ENCODE measurements at regions not wholly inside any gene's neighbourhood (a gene's known extent, or its start where the extent isn't known, plus 50 kb on each side); places are given as distances from the start of the nearest gene placed in this dataset.
"Not testable (repeated sequence)": the region's sequence is repeated elsewhere in the genome, so short reads cannot be mapped to it uniquely, and the experiment has no call there.

GRCh38 chr5:162796507-162796906 lies 640.9 kb upstream of the CCNG1 start:
- no peak for DNase-seq (ENCODE audit: low read depth in 2 of 2)

GRCh38 chr5:162800301-162800700 lies 637.1 kb upstream of the CCNG1 start:
- DNase-seq (ENCODE audit: low read depth in 2 of 2), result no peak

GRCh38 chr5:162801235-162801634 lies 636.2 kb upstream of the CCNG1 start:
- DNase-seq (ENCODE audit: low read depth in 2 of 2), result no peak

GRCh38 chr5:162806195-162806594 lies 631.2 kb upstream of the CCNG1 start:
- DNase-seq (ENCODE audit: low read depth in 2 of 2), result no peak

GRCh38 chr5:162811071-162811470 lies 626.3 kb upstream of the CCNG1 start:
- DNase-seq (ENCODE audit: low read depth in 2 of 2), result no peak

GRCh38 chr5:162816816-162817215 lies 620.6 kb upstream of the CCNG1 start:
- no peak for DNase-seq (ENCODE audit: low read depth in 2 of 2)

- DNase-seq (ENCODE audit: low read depth in 2 of 2), result no peak
Measured at GRCh38 chr5:162817364-162817763, 620.0 kb upstream of the CCNG1 start.

GRCh38 chr5:162821664-162822063 lies 615.7 kb upstream of the CCNG1 start:
- not testable (repeated sequence) for DNase-seq (ENCODE audit: low read depth in 2 of 2)

- no peak for DNase-seq (ENCODE audit: low read depth in 2 of 2)
Measured at GRCh38 chr5:162824360-162824759, 613.0 kb upstream of the CCNG1 start.

GRCh38 chr5:162837155-162837554 lies 600.2 kb upstream of the CCNG1 start:
- DNase-seq (ENCODE audit: low read depth in 2 of 2), result no peak

- no peak for DNase-seq (ENCODE audit: low read depth in 2 of 2)
Measured at GRCh38 chr5:162842727-162843126, 594.7 kb upstream of the CCNG1 start.

- no peak for DNase-seq (ENCODE audit: low read depth in 2 of 2)
Measured at GRCh38 chr5:162852134-162852533, 585.3 kb upstream of the CCNG1 start.

- DNase-seq (ENCODE audit: low read depth in 2 of 2), result no peak
Measured at GRCh38 chr5:162858770-162859169, 578.6 kb upstream of the CCNG1 start.

- DNase-seq (ENCODE audit: low read depth in 2 of 2), result no peak
Measured at GRCh38 chr5:162870966-162871365, 566.4 kb upstream of the CCNG1 start.

- DNase-seq (ENCODE audit: low read depth in 2 of 2), result no peak
Measured at GRCh38 chr5:162882629-162883028, 554.8 kb upstream of the CCNG1 start.

GRCh38 chr5:162886717-162887116 lies 550.7 kb upstream of the CCNG1 start:
- DNase-seq (ENCODE audit: low read depth in 2 of 2), result no peak

GRCh38 chr5:162888268-162888667 lies 549.1 kb upstream of the CCNG1 start:
- no peak for DNase-seq (ENCODE audit: low read depth in 2 of 2)

- DNase-seq (ENCODE audit: low read depth in 2 of 2), result no peak
Measured at GRCh38 chr5:162911873-162912272, 525.5 kb upstream of the CCNG1 start.

- DNase-seq (ENCODE audit: low read depth in 2 of 2), result no peak
Measured at GRCh38 chr5:162916368-162916767, 521.0 kb upstream of the CCNG1 start.

GRCh38 chr5:162929104-162929503 lies 508.3 kb upstream of the CCNG1 start:
- DNase-seq (ENCODE audit: low read depth in 2 of 2), result no peak

GRCh38 chr5:162931501-162931900 lies 505.9 kb upstream of the CCNG1 start:
- no peak for DNase-seq (ENCODE audit: low read depth in 2 of 2)

GRCh38 chr5:162939991-162940390 lies 497.4 kb upstream of the CCNG1 start:
- no peak for DNase-seq (ENCODE audit: low read depth in 2 of 2)

- DNase-seq (ENCODE audit: low read depth in 2 of 2), result no peak
Measured at GRCh38 chr5:162948677-162949076, 488.7 kb upstream of the CCNG1 start.

GRCh38 chr5:162956570-162956969 lies 480.8 kb upstream of the CCNG1 start:
- no peak for DNase-seq (ENCODE audit: low read depth in 2 of 2)

- not testable (repeated sequence) for DNase-seq (ENCODE audit: low read depth in 2 of 2)
Measured at GRCh38 chr5:162964144-162964543, 473.3 kb upstream of the CCNG1 start.

Data from stimulated activated CD4-positive, alpha-beta T cell treated with anti-CD3 and anti-CD28 coated beads, Interleukin-1b, Interleukin-23, amount 100 ng/mL, for 1 hour (primary cell).